HG02763 (cell line): ENCODE measurements at regions not wholly inside any gene's neighbourhood (a gene's known extent, or its start where the extent isn't known, plus 50 kb on each side); places are given as distances from the start of the nearest gene placed in this dataset.
"Not testable (repeated sequence)": the region's sequence is repeated elsewhere in the genome, so short reads cannot be mapped to it uniquely, and the experiment has no call there.

Source experiments
- ATAC-seq: cut with Tn5 transposase; IDR thresholded peaks from one replicate; pipeline ENCODE4 v1.9.1; 2021; ENCODE audit warnings: mild to moderate bottlenecking, moderate library complexity; ENCODE audit not compliant: unreplicated experiment

DNA sequence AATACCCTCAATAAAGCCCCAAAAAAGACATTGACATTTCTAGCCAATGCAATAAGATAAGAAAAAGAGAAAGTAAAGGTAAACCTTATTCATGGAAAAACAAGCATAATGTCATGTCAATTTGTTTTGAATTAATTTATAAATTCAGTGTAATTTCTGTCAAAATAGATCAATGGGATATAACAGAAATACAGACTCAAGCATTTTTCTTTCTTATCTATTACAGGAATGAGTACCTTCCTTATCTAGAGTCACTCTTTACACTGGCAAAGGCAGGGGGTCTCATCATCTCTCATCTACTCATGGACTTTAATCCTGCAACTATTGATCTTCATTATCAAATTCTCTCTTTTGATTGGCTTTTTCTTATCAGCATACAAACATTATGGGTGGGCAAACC lies 127.1 kb upstream of the SHH start:
- no peak for ATAC-seq

DNA sequence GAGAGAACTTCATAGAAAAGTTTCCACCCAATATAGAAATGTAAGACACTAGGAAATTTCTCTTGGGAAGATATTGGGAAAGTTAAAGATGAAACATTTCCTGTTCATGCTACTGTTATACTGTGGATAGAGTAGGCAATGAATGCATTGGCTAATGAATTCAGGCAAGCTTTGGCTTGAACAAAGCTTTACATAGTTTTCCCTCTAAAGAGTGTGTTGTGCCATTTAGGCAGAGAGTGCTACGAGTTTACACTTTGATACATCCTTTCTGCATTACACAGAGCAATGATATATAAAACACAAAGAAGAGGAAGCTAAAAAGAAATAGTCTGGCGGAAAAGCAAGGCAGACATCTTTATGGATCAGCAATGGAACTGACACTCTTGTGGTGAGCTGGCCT lies 125.9 kb upstream of the SHH start:
- no peak for ATAC-seq

- no peak for ATAC-seq
These were observed 123.5 kb upstream of the SHH start for GRCh38 chr7:155935726-155936125.

- no peak for ATAC-seq
These were observed 122.8 kb upstream of the SHH start for GRCh38 chr7:155935005-155935557.

DNA sequence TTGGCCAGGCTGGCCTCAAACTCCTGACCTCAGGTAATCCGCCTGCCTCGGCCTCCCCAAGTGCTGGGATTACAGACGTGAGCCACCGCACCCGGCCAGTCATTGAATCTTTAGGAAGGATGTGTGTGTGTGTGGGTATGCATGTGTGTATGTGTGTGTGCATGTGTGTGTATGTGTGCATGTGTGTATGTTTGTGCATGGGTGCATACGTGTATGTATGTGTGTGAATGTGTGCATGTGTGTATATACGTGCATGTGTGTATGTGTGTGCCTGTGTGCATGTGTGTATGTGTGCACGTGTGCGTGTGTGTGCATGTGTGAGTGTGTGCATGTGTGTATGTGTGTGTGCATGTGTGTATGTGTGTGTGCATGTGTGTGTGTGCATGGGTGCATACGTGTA lies 120.1 kb upstream of the SHH start:
- not testable (repeated sequence) for ATAC-seq

GRCh38 chr7:155931396-155932085 lies 119.3 kb upstream of the SHH start:
- ATAC-seq: no peak

GRCh38 chr7:155930527-155930926 lies 118.3 kb upstream of the SHH start:
- no peak for ATAC-seq

DNA sequence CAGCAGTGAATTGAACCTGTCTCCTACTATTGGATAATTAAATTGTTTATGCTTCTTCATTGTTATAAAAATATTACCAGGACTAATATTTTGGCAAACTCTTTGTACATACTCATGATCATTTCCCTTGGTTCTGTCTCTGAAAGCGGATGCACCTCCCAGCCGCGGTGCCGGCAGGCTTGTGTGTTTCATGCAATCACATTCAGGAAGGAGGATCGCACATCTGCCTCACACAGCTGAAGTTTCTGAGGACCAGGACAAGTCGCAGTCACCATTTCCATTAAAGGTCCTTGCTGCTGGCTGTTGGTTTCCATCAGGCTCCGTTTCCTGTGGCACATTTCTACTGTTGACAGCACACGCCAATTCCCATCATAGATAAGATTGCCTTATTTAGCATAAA lies 117.8 kb upstream of the SHH start:
- no peak for ATAC-seq

GRCh38 chr7:155928583-155928982 lies 116.3 kb upstream of the SHH start:
- ATAC-seq: no peak

DNA sequence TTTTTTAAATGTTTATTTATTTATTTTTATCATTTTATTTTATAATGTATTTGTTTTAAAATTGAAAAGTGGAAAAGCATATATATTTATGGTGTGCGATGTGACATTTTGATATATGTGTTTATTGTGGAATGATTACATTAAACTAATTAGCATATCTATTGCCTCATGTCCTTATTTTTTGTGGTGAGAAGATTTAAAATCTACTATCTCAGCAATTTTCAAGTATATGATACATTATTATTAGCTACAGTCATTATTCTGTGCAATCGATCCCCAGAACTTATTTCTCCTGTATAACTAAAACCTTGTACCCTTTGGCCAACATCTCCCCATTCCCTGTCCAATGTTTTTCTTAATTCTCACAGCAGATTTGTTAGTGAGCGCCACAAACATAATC lies 115.6 kb upstream of the SHH start:
- no peak for ATAC-seq

GRCh38 chr7:155925682-155926081 lies 113.4 kb upstream of the SHH start:
- no peak for ATAC-seq

DNA sequence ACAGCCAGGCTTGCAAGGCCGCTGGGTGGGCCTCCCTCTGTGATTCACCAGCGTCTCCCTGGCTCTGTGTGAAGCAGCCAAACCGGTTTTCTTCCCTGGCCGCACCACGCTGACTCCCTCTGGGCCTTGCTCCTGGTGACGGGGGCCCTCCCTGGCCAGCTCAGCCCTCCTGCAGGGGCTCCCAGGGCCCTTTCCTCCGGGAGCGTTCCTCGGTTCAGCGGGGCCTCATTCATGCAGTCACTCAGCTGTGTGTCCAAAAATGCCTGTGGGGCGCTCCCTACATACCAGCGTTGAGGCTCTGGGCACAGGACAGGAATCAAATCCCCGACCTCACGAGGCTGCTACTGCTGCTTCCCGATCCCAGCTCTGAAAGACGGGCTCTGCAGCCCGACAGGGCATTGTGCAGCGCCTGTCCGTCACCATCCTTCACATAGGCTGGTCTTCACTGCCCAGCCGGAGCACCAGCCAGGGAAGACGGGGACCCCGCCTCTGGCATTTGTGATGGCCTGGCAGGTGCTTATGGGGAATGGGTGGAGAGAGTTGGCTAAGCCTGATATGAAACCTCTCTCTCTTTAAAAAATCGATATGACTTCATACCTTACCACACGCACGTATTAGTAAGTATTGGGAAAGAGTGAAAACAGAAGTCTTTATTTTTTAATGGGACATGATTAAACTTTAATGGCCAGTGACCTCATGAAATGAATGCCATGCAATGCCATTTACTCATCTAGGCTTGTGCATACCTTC lies 110.0 kb upstream of the SHH start:
- ATAC-seq: no peak

- ATAC-seq: no peak
These were observed 109.5 kb upstream of the SHH start for GRCh38 chr7:155921804-155922066.

DNA sequence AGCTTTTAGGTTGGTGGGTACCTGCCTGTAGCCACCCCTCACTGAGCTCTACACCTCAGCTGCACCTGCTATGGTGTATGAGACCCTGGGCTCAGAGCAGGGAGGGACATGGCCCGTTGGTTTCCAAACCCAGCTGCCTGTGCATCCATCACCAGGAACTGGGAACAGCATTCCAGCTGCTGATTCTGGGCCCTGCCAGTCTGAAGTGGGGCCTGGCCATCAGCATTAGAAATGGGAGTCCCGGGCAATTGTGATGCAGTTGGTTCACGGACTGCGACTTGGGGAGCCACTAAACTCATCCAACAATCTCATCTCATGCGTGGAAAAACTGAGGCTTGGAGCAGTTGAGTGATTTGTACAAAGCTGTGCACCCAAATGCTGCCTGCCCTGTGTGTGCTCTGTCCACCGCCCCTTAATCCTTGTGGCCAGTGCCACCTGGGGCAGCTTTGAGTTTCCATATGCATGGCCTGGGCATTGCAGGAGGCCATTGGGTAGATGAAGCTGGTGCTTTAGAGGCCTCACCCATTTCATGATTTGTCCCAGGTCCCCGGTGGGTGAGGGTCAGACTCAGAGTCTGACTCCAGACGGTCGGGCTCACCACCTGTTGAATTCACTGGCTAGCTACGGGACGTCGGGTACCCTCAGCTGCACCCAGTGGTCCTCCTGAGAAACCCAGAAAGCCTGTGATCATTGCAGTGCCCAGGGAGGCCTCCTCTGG lies 109.0 kb upstream of the SHH start:
- no peak for ATAC-seq

- ATAC-seq: no peak
These were observed 107.8 kb upstream of the SHH start for GRCh38 chr7:155920068-155920461.

DNA sequence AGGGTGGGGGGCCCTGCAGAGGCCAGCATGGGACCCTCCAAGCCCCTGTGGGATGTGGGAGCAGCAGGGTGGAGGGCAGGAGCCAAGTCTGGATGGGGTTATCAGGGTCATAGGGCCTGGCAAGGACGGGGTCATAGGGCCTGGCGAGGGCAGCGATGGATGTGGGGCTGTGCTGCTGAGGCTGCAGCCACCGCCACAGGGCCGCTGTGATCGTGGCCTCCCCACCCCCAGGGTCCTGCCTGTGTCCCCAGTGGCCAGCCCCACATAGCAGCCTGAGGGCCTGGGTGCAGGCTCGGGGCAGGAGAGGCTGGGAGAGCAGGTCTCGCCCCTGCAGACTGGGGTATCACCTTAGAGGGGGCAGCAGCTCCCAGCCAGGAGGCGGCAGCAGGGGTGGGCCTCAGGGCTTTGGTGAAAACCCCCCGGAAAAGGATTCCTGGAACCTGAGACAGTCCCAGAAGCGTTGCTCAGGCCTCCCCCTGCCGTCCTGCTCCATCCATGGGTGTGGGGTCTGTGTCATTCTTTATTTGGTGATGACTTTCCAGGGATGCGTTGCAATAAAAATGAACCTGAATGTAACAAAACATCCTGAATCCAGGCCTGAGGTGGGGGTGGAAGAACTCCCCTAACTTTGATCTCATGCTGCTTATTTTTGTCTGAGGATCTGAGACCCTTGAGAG lies 107.3 kb upstream of the SHH start:
- ATAC-seq: no peak

DNA sequence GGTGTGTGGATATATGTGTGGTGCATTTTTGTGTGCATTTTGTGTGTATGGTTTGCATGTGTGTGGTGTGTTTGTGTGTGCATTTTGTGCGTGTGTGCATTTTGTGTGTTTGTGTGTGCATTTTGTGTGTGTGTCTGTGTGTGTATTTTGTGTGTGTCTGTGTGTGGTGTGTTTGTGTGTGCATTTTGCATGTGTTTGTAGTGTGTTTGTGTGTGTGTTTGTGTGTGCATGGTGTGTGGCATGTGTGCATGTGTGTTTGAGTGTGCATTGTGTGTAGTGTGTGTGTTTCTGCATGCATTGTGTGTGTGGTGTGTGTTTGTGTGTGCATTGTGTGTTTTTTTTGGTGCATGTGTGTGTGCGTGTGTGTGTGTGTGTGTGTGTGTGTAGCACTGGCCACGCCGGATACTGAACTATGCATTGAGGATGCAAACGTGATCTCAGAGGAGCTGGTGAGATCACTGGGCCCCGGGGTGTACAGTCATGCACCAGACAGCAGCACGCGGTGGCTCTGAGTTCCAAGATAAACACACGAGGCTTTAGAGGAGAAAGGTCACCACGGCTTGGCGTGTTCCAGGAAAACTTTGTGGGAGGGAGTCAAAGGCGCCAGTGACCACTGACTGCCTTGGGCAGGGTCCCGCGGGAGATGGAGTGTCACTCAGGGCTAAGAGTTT lies 106.6 kb upstream of the SHH start:
- ATAC-seq: no peak

DNA sequence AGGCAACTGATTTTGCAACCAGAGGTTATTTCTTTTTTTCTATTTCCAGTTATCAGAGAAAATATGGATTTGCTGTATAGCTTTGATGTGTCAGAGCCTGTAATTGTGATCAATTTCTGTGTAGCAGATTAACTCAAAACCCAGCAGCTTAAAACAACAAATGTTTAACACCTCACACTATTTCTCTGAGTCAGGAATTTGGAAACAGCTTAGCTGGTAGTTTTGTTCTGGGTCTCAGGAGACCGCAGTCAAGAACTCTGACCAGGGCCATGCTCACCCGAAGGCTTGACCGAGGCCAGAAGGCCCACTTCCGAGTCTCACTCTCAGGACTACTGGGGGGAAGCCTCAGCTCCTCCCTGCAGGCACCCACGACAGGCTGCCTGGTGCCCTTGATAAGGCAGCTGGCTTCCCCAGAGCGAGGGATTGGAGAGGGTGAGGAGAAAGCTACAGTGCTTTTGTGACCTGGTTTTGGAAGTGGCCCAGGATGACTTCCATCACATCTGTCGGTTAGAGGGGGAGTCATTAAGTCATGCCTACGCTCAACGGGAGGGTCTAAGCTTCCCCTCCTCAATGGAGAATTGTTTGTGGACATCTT lies 105.7 kb upstream of the SHH start:
- ATAC-seq: no peak

GRCh38 chr7:155916926-155917655 lies 104.8 kb upstream of the SHH start:
- no peak for ATAC-seq

DNA sequence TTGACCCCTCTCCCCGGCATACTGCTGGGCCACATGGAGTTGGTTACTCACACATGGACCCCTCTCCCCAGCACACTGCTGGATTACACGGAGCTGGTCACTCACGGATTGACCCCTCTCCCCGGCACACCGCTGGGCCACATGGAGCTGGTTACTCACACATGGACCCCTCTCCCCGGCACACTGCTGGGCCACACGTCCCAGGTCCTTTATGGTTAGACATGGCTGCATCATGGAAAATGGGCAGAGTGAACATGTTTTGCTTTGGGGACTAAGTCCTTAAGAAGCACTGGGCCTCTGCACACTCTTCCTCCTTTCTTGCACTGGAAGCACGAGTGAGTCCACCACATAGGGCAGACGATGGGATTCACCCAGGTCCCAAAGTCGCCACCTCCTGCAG lies 102.1 kb upstream of the SHH start:
- ATAC-seq: no peak
